GM19467 (cell line): ENCODE measurements at regions not wholly inside any gene's neighbourhood (a gene's known extent, or its start where the extent isn't known, plus 50 kb on each side); places are given as distances from the start of the nearest gene placed in this dataset.
"Not testable (repeated sequence)": the region's sequence is repeated elsewhere in the genome, so short reads cannot be mapped to it uniquely, and the experiment has no call there.

ENCODE experiments used
- ATAC-seq: cut with Tn5 transposase; IDR thresholded peaks from one replicate; pipeline ENCODE4 v1.9.1; 2021; ENCODE audit warnings: mild to moderate bottlenecking, moderate library complexity; ENCODE audit not compliant: unreplicated experiment

DNA sequence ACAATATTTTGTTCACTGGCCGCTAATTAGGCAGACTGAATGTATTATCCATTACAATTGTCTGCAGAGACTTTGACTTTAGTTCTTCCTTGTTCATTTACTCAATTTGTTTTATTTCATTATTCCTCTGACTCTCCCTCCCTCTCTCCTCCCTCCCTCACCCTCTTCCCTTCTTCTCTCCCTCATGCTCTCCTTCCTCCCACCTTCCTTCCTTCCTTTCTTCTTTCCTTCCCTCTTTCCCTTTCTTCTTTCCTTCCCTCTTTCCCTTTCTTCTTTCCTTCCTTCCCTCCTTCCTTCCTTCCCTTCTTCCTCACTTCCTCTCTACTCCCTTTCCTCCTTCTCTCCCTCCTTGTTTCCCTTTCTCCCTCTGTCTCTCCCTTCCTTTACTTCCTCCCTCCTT lies 1591.0 kb upstream of the SLC10A2 start:
- no peak for ATAC-seq

DNA sequence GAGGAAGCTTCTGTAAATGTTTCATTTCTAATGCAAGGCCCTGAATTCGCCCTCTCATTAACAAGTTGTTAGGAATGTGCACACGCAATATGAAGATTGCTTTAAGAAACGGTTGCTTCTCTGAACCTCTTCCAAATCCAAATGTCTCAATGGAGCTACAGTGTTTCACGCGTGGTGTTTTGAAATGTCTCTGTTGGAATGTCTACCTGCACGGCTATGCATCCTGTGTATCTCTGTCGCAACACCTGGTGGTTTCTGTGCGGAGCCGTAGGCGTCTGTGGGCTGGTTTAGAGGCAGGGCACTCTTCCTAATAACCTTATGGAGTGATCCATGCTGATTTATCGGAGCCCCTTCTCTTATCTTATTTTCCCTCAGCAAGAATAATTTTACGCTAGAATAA lies 1584.2 kb upstream of the SLC10A2 start:
- no peak for ATAC-seq

DNA sequence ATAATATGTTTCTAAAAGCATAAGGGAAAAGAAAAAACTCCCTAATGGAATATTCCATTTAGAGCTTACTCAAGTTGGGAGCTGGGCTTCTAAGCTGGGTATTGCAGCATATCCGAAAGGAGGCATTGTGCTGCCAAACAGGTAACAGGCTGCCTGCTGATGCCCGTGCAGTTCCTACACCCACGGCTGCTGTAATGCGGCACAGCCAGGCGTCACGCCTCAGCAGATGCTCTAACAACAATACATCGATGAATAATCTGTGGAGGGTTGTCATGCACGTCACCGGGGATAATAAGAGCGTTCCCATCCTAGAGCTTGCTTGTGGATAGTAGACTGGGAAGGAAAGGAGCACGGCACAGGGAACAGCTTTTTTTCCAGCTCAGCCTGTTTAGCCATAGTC lies 1582.1 kb upstream of the SLC10A2 start:
- ATAC-seq, result no peak

DNA sequence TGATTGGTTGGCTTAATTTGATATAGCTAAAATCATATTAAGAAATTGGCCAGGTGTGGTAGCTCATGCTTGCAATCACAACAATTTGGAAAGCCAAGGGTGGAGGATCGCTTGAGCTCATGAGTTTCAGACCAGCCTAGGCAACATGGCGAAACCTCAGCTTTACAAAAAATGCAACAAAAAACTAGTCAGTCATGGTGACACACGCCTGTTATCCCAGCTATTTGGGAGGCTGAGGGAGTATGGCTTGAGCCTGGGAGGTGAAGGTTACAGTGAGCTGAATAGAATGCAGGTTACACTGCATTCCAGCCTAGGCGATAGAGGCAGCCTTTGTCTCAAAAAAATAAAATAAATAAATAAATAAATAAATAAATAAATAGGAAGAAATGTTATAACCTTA lies 1579.6 kb upstream of the SLC10A2 start:
- no peak for ATAC-seq

DNA sequence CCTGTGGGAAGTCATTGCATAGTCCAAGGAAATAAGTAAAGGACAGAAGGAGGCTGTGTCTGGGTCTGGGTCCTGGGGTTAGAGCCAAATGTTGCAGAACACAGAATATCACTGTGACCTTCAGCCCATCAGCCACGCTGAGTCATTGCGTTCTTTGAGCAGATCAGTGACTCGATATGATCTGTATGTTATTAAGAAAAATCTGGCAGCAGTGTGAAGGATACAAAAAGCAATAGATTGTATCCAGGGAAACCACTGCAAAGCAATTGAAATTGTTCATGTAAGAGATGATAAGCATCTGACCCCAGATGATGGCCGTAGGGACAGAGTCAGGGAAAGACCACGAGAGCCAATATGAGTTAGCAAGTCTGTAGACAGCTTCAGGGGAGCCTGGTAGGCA lies 1575.1 kb upstream of the SLC10A2 start:
- ATAC-seq, result no peak

DNA sequence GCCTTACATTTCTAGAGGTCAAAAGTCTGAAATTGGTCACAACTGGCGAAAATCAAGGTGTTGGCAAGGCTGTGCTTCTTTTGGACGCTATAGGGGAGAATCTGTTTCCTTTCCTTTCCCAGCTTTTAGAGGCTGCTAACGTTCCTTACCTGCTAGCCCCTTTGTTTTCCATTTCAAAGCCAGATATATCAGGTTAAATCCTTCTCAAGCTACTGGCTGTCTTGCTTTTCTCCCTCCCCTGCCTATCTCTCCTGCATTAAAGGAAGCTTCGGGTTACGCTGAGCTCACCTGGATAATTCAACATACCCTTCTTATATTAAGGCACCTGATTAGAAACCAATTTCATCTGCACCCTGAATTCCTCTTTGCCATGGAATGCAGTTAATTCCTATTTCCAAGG lies 1569.7 kb upstream of the SLC10A2 start:
- no peak for ATAC-seq

DNA sequence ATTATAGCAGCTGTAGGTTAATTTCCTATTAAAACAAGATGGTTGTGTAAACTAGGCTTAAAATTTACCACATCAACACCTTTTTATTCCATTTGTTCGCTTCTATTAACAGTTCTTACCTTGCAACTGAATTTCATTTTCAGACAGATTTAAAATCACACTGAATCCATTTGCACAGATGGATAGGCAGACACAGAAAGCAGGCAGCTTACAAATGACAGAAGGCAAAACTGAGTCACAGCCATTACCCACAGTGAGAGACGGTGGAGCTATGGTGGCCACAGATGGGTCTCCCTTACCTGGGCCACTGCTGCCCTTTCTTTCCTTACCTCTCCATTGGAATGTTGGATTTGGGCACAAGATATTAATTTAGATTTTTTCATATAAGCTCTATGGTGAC lies 1567.8 kb upstream of the SLC10A2 start:
- no peak for ATAC-seq

DNA sequence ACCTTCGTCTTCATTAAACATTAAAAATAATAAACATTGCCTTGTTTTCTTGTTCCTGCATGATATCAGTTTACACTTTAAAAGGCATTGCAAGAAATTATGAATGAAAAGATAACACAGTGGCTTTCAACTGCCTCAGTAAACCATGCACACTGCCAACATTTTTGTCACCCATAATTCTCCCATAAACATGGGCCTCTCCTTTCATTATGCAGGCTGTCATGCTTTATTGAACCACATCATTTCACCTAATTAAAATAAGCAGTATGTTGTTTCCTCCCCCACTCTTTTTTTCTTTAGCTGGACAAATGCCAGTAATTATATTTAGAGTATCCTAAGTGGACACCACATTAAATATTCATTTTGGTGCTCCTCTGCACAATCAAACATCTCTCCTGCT lies 1566.5 kb upstream of the SLC10A2 start:
- no peak for ATAC-seq

DNA sequence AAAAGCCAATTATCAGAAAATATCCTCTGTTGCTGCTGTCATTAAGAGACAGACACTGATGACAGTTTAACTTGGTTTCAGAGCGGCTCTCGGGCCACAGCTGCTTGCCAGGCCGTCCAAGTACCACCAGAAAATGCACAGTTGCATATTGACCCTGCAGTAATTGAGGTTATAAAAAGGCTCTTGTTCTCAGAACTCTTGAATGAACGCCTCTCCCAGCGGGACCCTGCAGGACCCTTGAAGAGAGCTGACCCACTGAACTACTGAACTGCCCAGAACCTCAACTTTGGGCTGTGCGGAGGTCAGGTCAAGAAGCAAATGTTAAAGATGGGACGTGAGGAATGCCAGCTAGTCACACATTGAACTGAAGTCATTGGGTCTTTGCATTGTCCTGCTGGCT lies 1559.0 kb upstream of the SLC10A2 start:
- no peak for ATAC-seq

DNA sequence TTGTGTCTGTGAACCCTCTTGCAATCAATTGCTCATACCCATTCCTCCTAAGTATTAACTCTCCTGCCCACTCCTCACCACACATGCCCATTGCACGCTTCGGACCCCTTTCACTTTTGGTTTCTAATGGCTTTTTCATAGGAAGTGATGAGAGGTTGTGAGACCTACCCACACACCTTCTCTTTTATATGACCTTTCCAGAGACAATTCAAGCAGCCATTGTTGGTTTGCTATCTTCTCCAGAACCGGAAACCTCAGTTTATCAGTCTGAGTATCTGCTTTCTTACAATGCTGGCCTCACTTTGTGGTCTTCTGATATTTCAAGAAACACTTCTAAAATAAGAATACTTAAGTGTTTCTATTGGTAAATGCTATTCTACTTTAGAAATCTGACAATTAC lies 1550.8 kb upstream of the SLC10A2 start:
- ATAC-seq, result no peak

DNA sequence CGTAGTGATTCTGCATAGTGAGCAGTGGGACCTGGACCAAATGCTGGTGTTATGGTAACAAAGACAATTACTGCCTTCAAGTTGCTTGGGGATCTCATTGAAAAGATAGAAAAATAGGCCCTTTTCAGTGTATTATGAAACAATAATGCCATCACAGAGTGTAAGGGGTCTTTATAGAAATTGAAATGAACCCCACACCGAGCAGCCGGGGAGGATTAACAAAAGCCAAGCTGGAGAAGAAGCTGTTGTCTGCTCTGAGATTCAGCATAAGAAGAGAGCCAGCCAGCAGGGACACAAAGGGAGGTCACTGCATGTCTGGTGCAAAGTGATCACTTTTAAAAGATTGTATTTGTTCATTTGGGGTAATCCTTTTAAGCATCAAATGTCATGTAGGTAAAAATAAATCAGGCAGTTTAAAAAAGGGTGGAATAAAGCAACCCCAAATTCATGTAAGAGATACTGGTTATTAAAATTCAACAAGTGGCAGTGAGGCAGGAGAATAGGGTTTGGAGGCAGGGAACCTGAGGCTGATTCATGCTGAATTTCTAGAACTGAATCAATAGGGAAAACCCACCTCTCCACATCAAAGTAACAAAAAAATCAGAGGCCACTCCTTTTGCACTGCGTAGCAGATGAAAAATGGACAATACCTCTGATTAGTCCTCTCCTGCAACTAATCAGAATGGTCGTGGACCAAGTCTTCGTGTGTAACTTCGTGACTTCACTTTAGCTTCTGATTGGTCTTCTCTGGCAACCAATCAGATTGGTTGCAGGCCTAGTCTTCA lies 1548.3 kb upstream of the SLC10A2 start:
- no peak for ATAC-seq

DNA sequence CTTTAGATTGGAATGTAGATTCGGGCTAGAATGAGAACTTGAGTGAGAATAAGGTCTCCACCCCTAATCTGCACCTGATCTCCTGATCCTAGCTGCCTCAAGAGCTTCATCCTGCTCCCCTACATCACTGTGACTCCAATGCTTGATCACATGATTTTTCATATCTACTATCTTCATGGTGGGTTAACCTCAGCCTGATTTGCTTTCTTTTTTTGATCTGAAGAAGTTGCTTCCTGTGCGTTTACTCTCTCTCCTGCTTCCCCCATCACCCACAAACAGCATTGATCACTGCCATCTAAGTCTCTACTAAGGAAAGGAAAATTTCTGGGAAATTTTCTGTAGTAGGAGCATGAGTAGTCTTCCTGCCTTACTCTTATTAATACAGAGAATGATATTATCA lies 1542.1 kb upstream of the SLC10A2 start:
- ATAC-seq, result no peak

DNA sequence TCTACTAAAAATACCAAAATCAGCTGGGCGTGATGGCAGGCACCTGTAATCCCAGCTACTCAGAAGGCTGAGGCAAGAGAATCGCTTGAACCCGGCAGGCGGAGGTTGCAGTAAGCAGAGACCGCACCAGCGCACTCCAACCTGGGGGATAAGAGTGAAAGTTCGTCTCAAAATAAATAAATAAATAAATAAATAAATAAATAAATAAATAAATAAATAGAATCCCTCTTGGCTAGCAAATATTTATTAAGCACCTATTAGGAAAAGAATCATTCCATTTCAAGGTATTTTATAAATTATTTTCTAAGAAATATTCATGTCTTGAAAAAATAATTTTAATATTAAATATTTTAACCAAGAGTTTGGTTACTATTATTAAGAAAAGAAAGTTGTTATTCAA lies 1539.2 kb upstream of the SLC10A2 start:
- not testable (repeated sequence) for ATAC-seq

DNA sequence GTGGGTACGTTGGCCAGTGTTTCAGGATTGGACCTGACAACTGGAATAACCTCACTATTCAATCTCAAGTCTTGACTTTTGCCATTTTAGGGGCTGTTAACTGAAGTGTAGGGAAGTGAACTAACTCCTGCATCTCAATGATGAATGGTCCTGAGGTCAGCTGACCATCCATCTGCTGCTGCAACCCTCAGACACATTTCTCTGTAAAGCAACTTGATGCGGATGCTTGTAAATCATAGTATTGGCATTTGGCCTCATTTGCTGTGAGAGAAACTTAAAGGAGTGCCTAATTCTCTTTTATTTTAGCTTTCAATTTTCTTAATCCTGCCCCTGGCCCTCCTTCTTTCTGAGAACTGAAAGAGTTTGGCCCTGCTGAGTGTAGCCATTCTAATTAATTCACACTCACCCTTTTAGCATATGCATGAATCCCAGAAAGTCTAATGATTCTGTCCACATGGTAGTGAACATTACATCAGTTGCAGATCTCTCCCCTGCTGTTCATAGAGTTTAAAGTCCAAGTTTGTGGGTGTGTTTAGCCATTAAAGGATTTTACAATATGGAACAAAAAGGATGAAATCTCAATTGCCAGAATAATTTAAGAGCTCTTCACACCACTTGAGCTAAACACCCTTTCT lies 1531.4 kb upstream of the SLC10A2 start:
- no peak for ATAC-seq

DNA sequence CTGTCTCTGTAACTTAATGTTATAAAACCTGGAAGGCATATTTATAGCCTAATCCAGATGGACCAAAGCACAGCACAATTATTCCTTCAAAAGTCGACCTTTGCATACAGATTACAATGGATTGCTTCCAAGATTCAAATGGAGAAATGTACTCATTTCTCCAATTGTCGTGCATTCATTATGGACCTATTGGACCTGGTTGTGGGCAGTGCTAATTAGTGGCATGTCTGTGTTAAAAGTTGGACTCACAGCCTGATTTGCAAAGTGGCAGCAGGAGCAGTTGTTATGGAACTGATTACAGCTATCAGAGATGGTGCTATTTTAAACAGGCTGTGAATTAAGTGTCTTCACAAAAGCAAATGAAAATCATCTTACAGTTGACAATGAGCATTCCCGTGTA lies 1529.3 kb upstream of the SLC10A2 start:
- ATAC-seq, result no peak

DNA sequence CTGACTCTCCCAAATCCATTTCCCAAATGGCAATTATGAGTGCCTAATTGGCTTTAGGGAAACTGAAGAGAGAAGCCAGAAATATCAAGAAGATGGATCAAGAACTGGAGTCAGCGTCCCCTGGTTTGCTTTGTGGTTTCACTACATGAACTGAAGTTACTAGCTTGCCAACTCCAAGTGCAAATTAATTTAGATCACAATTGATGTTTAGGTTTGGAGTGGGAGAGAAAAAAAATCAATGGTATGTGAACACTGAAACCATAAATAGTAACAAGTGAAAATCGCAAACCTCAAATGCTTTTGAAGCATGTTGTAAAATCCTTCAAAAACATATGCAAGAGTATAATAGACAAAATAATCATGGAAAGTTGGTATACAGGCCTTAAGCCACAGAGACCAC lies 1528.6 kb upstream of the SLC10A2 start:
- no peak for ATAC-seq

DNA sequence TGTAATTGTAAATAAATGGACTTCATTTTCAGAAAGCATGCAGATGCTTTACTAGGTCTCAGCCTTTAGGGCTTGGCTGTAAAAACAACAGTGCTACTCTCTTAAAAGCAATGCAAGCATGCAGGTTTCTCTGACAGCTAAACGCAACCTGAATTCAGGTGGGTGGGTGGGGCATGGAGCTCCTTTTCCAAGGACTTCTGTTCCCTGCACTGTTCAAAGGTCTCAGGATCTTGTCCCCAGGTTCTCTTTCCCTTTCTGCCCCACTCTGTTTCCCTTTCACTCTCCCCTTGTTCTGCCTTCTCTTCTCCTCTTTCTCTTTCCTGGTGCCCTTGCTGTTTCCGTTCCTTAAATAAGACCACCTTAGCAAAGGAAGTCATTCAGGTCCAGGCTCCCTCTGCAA lies 1527.5 kb upstream of the SLC10A2 start:
- ATAC-seq, result no peak

DNA sequence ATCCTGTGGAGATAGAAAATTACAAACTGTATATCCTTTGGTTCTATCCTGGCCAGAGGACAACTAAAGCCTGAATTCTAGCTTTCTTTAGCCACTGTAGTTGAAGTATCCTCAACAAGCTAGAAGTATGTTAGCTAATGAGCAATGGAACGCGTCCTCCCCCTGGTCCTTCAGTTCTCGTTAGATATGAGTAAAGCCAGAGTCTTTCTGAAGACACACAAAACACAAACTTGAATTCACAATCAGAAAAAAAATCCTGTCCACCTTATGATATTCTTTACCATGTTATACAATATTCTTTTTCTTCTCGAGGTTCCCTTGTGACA lies 1527.0 kb upstream of the SLC10A2 start:
- no peak for ATAC-seq

DNA sequence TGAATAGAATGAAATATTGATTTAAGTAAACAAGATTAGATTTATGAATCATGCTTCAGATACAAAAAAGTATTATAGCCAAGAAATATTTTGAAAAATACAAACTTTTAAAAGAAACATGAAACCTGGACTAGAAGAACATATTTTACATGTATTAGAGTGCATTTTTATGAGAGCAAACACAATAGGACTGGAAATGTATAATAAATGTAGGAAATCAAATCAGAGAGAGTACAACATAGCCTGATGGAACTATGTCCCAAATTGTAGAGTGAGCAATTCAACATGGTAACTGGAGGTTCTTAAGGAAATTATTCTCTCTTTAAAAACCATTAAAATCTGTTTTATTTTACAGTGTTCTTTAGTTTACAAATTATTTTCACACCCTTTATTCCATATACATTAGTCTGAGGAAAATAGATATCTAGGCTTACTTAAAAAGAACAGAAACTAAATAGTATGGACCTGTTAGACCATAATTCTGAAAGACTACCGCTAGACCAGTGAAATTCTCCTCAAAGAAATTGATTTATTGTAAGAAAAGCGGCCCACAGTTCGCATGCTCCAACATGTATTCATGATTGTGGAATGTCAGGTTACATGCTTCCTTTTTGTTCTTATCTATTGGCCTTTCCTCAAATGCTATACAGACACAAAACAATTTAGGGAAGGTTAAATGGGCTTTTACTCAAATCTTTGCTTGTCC lies 1526.5 kb upstream of the SLC10A2 start:
- ATAC-seq, result no peak

DNA sequence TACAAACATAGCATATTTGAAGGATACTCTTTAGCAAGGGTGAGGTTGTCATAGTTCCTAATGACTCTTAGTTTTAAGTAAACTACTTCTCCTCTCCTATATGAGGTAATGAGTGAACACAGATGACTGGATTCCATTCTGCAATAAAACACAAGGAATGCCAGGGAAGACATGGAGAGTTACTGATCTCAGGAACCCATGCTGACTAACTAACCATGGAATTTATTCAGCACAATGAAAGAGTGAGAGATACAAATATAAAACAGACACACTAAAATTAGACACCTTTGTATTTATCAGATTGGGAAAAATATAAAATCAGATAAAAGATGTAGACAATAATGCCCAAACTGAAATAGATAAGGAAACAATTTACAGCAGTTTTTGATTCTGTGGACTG lies 1525.9 kb upstream of the SLC10A2 start:
- no peak for ATAC-seq

DNA sequence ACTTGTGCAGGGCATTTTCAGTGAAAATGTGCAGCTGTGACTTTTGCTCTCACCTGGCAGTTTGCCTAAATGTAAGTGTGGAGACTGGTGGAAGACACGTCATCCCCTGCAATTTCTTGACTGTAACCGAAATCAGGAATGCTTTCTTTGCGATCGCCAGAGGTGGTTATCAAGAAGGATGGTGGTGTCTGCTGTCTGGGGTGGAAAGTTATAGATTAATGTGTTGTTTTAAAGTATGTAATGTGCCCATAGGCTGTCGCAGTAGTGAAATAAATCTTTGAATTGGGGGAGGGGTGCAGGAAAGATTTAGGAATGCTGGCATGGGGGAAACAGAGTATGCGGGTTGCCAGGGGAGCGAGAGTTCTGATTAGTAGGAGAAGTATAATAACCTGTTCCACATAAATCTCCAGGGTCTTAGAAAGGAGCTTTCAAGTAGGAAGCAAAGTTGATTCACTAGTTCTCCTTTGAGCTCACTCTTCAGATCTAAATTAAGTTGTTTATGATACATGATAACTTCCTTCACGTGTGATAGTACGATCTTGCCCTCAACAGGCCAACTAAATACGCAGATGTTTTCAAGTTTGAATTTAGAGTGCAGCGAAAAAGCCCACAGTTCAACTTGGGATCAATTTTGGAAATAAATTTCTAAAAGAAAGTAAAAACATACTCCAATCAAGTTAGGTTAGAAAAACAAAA lies 1520.0 kb upstream of the SLC10A2 start:
- ATAC-seq, result no peak

DNA sequence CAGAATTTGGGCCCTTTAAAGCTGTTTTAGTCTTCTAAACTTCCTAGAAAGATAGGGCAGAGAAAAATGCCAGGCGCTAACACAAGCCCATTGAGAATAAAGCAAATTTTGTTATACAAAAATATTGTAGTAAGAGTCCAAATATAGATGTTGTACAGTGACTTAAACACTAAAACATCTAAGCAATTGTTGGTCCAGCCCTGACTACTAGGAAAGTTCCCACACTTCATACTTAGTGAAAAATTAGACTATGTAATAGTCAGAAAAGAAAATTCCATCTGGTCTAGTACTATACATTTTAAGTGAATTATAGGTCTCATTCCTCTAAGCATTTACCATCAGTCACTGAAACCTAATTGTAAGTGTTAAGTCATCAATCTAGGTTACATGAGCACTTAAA lies 1518.3 kb upstream of the SLC10A2 start:
- ATAC-seq, result no peak
